ENCODE measurements at regions not wholly inside any gene's neighbourhood (a gene's known extent, or its start where the extent isn't known, plus 50 kb on each side); places are given as distances from the start of the nearest gene placed in this dataset.

GRCh38 chr12:131276501-131277185, 322.9 kb downstream of the ADGRD1 start:
- TF ChIP-seq POLR2A (IDR thresholded peaks at IDR 0.05): no peak
- TF ChIP-seq CTCF (IDR thresholded peaks at IDR 0.05): no peak

Data from uterus (tissue), 2 donors.